GM21529 (cell line): ENCODE measurements at regions not wholly inside any gene's neighbourhood (a gene's known extent, or its start where the extent isn't known, plus 50 kb on each side); places are given as distances from the start of the nearest gene placed in this dataset.
"Not testable (repeated sequence)": the region's sequence is repeated elsewhere in the genome, so short reads cannot be mapped to it uniquely, and the experiment has no call there.

Source experiments
- ATAC-seq: cut with Tn5 transposase; IDR thresholded peaks from one replicate; pipeline ENCODE4 v1.9.1; 2021; ENCODE audit not compliant: unreplicated experiment

- ATAC-seq = no peak
These were observed 1231.8 kb downstream of the CDH11 start for GRCh38 chr16:63890081-63890480.

- ATAC-seq = no peak
These were observed 1238.8 kb downstream of the CDH11 start for GRCh38 chr16:63883091-63883490.

GRCh38 chr16:63882576-63882975 is 1239.3 kb downstream of the CDH11 start:
- no peak for ATAC-seq

- ATAC-seq = no peak
These were observed 1240.9 kb downstream of the CDH11 start for GRCh38 chr16:63880948-63881347.

- no peak for ATAC-seq
These were observed 1244.5 kb downstream of the CDH11 start for GRCh38 chr16:63877401-63877800.

- no peak for ATAC-seq
These were observed 1245.8 kb downstream of the CDH11 start for GRCh38 chr16:63876103-63876502.

GRCh38 chr16:63860700-63861099 is 1261.2 kb downstream of the CDH11 start:
- not testable (repeated sequence) for ATAC-seq

GRCh38 chr16:63856537-63856936 is 1265.3 kb downstream of the CDH11 start:
- ATAC-seq = no peak

- ATAC-seq = no peak
These were observed 1270.9 kb downstream of the CDH11 start for GRCh38 chr16:63850979-63851378.

- ATAC-seq = no peak
These were observed 1280.6 kb downstream of the CDH11 start for GRCh38 chr16:63841271-63841670.

GRCh38 chr16:63830061-63830460 is 1291.8 kb downstream of the CDH11 start:
- no peak for ATAC-seq

- no peak for ATAC-seq
These were observed 1299.0 kb downstream of the CDH11 start for GRCh38 chr16:63822818-63823217.

GRCh38 chr16:63816276-63816675 is 1305.6 kb downstream of the CDH11 start:
- ATAC-seq = no peak

GRCh38 chr16:63813862-63814261 is 1308.0 kb downstream of the CDH11 start:
- ATAC-seq = no peak

- ATAC-seq = no peak
These were observed 1313.1 kb downstream of the CDH11 start for GRCh38 chr16:63808730-63809129.

- ATAC-seq = no peak
These were observed 1314.9 kb downstream of the CDH11 start for GRCh38 chr16:63806794-63807506.

GRCh38 chr16:63804126-63804525 is 1317.7 kb downstream of the CDH11 start:
- no peak for ATAC-seq

GRCh38 chr16:63789603-63790002 is 1332.3 kb downstream of the CDH11 start:
- ATAC-seq = no peak

- no peak for ATAC-seq
These were observed 1334.8 kb downstream of the CDH11 start for GRCh38 chr16:63787014-63787413.

- ATAC-seq = no peak
These were observed 1336.7 kb downstream of the CDH11 start for GRCh38 chr16:63785170-63785569.

- no peak for ATAC-seq
These were observed 1345.4 kb downstream of the CDH11 start for GRCh38 chr16:63776437-63776836.

GRCh38 chr16:63776034-63776433 is 1345.8 kb downstream of the CDH11 start:
- ATAC-seq = no peak

- no peak for ATAC-seq
These were observed 1347.6 kb downstream of the CDH11 start for GRCh38 chr16:63774302-63774701.
